ENCODE measurements at regions not wholly inside any gene's neighbourhood (a gene's known extent, or its start where the extent isn't known, plus 50 kb on each side); places are given as distances from the start of the nearest gene placed in this dataset.
"Not testable (repeated sequence)": the region's sequence is repeated elsewhere in the genome, so short reads cannot be mapped to it uniquely, and the experiment has no call there.

GRCh38 chr1:149320971-149321731 is 153.7 kb upstream of the NBPF19 start:
- not testable (repeated sequence) for TF ChIP-seq CTCF (conservative IDR thresholded peaks at IDR 0.05); EZH2 (IDR thresholded peaks at IDR 0.05; ENCODE audit: low read depth)

All from PC-9 (cell line).